HuH-7 (cell line): ENCODE measurements at regions not wholly inside any gene's neighbourhood (a gene's known extent, or its start where the extent isn't known, plus 50 kb on each side); places are given as distances from the start of the nearest gene placed in this dataset.
"Not testable (repeated sequence)": the region's sequence is repeated elsewhere in the genome, so short reads cannot be mapped to it uniquely, and the experiment has no call there.

ENCODE experiments used
- DNase-seq: peaks from one replicate; pipeline ENCODE4 v3.0.0; 2011; ENCODE audit warnings: low spot score

GRCh38 chr15:45810201-45810600 lies 175.4 kb downstream of the SQOR start:
- DNase-seq, result no peak

- no peak for DNase-seq
Measured at GRCh38 chr15:45812200-45812599, 177.4 kb downstream of the SQOR start.

GRCh38 chr15:45817578-45817977 lies 182.7 kb downstream of the SQOR start:
- DNase-seq, result not testable (repeated sequence)

GRCh38 chr15:45821390-45821789 lies 186.6 kb downstream of the SQOR start:
- no peak for DNase-seq

GRCh38 chr15:45822968-45823367 lies 188.1 kb downstream of the SQOR start:
- DNase-seq, result not testable (repeated sequence)

- DNase-seq, result peak; percentile 8
Measured at GRCh38 chr15:45827275-45827674, 192.4 kb downstream of the SQOR start.

GRCh38 chr15:45827766-45828165 lies 192.9 kb downstream of the SQOR start:
- DNase-seq, result no peak

GRCh38 chr15:45829336-45830153 lies 194.7 kb downstream of the SQOR start:
- no peak for DNase-seq

GRCh38 chr15:45831787-45832186 lies 197.0 kb downstream of the SQOR start:
- DNase-seq, result no peak

GRCh38 chr15:45834622-45835021 lies 199.8 kb downstream of the SQOR start:
- no peak for DNase-seq

GRCh38 chr15:45842151-45842550 lies 207.3 kb downstream of the SQOR start:
- DNase-seq, result peak; percentile 8

GRCh38 chr15:45847645-45848044 lies 212.8 kb downstream of the SQOR start:
- DNase-seq, result no peak

GRCh38 chr15:45849136-45849535 lies 214.3 kb downstream of the SQOR start:
- no peak for DNase-seq

GRCh38 chr15:45854455-45855202 lies 219.8 kb downstream of the SQOR start:
- DNase-seq, result no peak

- no peak for DNase-seq
Measured at GRCh38 chr15:45855210-45855906, 220.5 kb downstream of the SQOR start.

GRCh38 chr15:45855907-45856579 lies 221.2 kb downstream of the SQOR start:
- no peak for DNase-seq

- DNase-seq, result no peak
Measured at GRCh38 chr15:45857291-45857690, 222.5 kb downstream of the SQOR start.

- DNase-seq, result no peak
Measured at GRCh38 chr15:45858491-45858890, 223.7 kb downstream of the SQOR start.

- no peak for DNase-seq
Measured at GRCh38 chr15:45862034-45862433, 227.2 kb downstream of the SQOR start.

- no peak for DNase-seq
Measured at GRCh38 chr15:45863881-45864580, 229.2 kb downstream of the SQOR start.

- no peak for DNase-seq
Measured at GRCh38 chr15:45866616-45867015, 231.8 kb downstream of the SQOR start.

- DNase-seq, result no peak
Measured at GRCh38 chr15:45867281-45867680, 232.5 kb downstream of the SQOR start.
